GM19023 (cell line): ENCODE measurements at regions not wholly inside any gene's neighbourhood (a gene's known extent, or its start where the extent isn't known, plus 50 kb on each side); places are given as distances from the start of the nearest gene placed in this dataset.

Experiments used
- ATAC-seq: cut with Tn5 transposase; IDR thresholded peaks from one replicate; pipeline ENCODE4 v1.9.1; 2021; ENCODE audit warnings: mild to moderate bottlenecking, moderate library complexity; ENCODE audit not compliant: unreplicated experiment

DNA sequence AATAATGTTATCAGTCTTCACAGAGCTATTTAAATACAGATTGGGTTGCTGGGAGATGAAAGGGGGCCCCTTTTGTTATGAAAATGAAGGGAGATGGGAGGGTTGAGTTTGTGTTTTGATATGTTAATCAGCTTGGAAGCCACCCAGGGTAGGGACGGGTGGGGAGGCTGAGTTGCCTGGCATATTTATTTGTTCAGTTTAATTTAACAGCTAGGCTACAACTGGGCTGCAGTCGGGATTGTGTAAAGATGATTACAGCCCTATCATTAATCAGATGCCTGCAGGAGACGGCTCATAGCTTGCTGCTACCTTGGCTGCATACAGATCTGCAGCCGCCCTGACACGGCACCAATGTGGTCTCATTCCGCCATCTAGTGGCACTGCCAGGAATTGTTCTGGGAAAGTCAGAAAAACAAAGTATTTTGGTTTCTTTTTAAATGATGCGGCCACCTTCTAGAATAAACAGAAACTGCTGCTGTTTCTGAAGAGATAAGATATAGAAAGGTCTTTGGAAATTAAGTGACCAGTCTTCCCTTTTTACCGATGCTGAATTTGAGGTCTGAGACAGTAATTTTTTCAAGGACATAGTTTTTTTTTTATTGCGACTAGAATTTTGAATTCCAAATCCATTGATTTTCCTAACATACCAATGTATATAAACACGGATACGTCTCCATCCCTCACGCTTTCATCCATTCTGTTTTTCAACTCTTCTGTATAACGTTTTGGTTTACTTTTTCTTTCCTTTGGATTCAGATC is 458.0 kb upstream of the ASIC2 start:
- ATAC-seq: no peak

DNA sequence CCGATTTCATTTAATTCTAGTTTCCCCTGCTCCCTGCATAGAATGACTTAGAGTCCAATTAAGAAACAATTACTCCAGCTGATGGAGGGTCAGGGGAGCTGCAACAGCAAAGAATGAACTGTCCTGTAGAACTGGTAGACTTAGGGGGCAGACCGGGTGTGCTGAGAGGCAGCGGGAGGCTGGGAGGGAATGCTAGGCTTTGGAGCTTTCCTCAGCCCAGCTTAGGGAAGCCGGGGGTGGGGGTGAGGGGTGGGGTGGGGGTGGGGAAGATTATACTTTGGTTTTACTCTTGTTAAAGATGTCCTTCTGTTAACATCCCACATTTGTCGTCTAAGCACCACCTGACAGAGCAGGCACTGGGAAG is 458.6 kb upstream of the ASIC2 start:
- no peak for ATAC-seq

DNA sequence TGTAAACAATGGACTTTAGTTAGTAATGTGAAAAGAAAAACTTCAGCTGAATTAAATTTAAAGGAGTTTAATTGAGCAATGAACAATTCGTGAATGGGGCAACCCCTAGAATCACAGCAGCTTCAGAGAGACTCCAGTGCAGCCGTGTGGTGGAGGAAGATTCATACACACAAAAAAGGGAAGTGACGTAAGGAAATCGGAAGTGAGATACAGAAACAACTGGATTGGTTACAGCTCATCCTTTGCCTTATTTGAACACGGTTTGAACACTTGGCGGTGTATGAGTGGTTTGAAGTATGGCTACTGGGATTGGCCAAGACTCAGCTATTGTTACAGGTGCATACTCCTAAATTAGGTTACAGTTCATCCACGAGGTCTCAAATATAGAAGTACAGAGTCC is 460.4 kb upstream of the ASIC2 start:
- no peak for ATAC-seq

DNA sequence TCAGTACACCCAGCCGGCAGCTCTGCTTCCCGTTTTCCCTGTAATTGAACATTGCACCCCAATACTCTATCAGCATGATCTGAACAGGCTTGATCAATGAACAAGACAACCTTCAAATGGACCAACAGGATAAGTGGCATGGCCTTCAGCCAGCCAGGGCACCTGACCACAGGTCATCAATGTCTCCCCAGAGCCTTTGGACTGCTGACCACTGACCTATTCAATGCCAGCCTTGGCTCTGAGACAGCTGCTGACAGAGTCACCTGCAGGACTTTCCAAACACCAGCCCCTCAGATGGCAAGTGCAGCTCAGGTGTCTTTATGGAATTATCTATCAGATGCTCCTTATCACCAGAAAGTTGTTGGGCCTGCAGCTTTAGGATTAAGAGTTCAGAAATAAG is 462.9 kb upstream of the ASIC2 start:
- no peak for ATAC-seq

DNA sequence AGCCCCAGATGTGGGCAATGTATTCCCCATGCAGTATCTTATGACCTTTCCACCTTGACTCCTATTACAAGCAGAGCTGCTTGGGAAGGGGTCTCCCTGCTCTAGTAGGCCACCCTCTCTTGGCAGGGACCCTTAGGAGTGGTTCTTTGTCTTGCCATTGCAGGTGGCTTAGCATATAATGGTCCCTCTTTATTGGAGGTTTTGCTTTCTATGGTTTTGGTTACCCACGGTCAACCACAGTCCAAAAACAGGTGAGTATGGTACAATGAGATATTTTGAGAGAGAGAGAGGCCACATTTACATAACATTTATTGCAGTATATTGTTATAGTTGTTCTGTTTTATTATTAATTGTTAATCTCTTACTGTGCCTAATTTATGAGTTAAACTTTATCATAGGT is 472.8 kb upstream of the ASIC2 start:
- no peak for ATAC-seq

DNA sequence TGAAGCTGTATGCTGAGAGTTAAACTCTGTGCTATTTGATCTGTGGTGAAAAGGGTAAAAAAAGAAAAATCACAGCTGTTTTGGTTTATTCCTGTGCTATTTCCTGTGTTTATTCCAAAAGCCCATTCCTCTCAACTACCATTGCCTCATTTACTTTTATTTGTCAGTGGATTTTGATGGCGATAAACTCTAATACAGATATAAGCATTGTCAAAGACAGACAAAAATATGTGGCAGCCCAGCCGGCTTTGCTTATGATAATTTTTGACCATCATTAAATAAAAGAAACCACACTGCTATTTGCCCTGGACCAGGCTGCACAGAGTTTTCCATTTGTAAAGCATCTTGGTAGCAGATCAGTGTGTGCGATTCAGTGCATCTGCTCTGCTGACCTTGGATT is 473.6 kb upstream of the ASIC2 start:
- ATAC-seq: no peak

DNA sequence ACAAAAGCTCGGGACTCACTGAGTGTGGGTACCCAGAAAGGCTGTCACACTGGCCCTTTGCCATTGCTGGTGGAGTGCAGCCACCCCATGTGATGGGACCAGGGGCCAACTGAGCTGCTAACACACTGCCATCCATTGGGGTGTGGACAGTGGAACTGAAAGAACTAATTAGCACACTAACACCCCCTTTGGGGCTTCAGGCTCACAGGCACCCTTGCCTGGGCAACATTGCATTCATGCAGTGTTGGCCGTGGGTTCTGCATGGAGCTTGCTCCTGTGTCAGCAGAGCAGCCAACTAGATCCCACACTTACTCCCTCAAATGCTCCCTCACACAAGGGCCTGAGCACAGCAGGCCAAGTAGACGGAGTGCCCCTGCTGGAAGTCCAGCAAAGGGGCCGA is 476.0 kb upstream of the ASIC2 start:
- ATAC-seq: no peak

DNA sequence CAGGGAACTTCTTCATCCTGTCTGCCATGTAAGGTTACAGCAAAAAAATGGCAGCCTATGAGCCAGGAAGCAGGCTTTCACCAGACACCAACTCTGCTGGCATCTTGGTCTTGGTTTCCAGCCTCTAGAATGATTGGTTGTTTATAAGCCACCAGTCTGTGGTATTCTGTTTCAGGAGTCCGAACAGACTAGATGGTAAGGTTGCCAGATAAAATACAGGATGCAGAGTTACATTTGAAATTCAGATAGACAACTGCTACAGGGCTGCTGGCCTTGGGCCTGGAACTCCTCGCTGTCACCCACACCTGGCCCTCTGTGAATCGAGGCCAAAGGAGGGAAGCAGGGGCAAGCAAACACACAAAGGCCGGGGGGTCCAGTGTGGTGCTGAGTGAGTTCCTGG is 478.8 kb upstream of the CCL2 start:
- no peak for ATAC-seq

DNA sequence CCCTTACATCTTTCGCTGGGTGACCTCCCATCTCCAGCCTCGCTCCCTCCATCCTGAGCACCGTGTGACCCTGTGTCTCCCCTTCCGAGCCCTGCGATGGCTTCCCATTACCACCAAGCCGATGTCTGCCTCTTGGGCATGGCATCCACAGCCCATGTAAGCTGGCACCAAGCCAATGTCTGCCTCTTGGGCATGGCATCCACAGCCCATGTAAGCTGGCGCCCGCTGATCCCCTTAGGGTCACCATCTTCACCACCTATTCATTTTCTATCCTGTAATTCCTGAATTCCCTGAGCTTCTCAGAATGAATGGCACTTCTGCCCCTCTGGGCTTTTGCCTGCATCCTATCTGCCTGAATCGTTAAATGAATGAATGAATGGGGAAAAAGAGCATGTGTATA is 478.2 kb upstream of the CCL2 start:
- no peak for ATAC-seq

DNA sequence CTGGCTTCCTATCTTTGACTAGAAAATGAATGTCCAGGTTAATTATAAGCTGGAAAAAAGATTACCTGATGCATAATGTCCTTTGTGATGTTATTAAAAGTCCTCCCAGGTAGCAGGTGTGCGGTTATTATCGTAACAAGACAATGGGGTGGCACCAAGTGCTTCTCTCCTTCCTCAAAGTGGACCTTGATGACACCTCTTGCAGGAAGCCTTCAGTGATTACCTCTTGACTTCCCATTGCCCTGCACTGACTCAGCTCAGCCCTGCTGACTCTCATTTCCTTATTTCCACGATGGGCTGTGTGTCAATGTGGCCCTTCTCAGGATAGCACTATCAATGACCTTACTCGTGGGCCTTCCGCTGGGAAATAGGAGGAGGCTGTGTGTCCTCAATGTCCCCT is 477.4 kb upstream of the CCL2 start:
- no peak for ATAC-seq

DNA sequence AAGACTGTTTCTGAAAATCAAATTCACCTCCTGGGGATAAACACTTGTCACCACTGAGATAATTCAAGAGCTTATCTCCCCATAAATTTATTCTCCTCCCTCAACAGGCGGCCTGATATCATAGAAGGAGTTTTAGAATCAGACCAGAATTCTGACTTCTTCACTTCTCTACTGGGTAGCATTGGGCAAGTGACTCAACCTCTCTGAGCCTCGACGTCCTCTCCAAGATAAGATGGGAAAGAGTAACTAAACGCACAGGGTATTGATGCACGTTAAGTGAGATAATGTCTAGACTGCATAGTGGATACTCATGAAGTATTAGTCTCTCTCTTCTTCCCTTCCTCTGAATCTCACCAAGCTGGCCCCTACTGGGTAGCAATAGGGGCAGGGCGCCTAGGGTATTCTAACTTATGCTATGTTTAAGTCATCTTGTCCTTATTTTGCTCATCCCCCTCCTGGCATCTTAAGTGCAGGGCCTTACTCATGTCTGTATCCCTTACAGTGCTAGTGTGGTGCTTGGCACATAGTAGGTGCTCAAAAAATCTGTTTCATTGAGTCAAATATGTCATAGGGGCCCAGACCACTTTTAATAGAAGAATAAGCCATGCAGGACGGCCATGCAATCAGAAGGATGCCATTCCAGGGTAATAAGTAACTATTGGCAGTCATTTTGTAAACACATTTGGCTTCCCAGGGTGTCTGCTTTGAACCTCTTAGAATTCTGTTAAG is 476.4 kb upstream of the CCL2 start:
- no peak for ATAC-seq

DNA sequence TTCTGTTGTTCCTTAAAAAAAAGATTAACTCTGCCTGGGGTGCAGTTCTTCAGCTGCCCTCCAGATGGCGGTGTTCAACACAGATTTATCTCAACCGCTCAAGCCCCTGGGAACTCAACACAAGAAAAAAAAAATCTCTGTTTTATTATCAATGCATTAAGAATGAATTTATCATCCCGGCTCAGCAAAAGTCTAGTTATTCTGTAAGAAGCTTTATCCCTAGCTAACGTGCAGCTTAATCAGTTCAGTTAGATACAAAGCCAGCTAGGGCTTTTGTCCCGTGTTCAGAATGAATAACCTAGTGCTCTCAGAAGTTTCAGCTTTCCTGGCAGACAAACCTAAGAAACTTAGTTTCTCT is 475.9 kb upstream of the CCL2 start:
- no peak for ATAC-seq

DNA sequence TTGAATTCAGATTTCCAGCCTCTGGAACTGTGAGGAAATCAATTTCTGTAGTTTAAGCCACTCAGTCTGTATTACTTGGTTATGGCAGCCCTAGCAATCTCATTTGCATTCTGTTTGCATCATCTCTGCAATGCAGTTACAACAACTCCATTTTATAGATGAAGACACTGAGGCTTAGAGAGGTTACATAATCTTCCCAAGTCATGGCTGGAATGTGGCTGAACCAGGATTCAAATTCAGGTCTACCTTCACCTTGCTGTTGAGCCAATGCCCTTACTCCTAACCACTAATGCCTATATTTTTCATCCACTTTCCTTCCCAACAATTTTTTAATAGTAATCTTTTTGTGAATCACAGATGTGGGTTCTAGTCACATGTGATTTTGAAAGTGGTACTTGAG is 469.8 kb upstream of the CCL2 start:
- no peak for ATAC-seq

DNA sequence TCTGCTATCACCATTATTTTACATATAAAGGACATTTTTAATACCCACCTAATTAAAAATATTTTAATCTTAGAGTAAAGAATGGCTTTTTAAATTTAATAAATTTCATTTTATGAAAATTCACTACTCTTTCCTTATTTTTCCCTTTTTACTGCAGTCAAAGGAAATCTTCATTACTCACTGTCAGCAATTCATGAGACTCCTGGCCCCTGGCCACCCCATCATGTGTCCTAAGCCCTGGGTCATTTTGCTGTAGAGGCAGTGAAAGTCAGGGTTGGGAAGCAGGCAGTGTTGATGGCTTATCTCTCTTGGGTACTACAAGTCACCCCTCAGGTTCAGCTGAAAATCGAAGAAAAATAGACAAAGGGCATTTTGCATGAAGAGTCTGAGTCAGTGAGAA is 468.6 kb upstream of the CCL2 start:
- no peak for ATAC-seq

DNA sequence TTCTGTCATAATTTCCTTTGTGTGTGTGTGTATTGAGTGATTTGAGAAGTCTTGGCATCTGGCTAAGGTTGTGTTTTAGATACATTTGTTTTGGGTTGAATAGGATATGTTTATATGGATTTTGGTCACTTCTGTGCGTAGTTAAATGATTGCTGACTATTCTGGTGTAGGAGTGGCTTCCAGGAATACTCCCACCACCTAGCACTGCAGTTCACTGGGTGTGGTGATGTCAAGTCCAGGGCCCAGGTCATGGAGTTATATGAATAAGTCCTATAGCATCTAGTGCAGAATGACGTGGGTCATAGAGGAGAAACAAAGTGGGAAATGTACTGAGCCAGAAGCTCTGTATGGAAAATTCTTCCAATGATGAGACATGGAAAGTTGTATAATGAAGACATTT is 465.4 kb upstream of the CCL2 start:
- ATAC-seq: no peak

DNA sequence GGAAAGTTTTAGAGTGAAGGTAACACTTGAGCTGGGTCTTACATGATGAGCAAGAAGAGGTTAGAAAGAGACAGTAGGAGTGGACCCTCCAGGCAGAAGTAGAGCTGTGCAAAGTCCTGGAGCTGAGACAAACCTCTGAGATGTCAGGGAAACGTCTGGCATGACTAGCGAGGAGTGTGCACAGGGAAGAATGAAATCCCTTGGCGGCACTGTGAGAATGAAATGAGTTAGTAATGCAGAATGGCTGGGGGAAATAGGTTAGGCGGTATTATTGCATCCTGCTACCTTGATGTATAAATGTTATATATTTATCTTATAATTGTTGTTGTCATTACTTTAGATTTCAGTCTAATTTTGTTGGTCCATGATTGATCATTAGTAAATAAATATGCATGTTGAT is 457.9 kb upstream of the CCL2 start:
- ATAC-seq: no peak

DNA sequence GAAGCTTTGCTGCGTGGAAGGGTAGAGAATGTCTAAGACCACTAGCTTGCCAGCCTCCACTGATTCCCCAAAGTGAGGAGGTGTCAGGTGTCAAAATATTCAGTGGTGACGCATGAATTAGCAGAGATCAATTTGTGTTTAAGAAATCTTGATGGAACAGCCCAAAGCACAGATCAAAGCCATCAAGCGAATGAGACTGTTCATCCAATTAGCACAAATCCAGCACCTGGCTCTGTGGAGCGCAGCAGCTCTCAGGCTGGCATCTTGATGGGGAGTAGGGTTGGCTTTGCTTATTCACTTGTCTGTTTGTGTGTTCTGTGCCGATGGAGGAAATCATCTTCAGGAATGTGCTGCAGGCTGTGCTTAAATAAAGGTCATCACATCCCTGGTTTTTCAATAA is 456.8 kb upstream of the CCL2 start:
- no peak for ATAC-seq

DNA sequence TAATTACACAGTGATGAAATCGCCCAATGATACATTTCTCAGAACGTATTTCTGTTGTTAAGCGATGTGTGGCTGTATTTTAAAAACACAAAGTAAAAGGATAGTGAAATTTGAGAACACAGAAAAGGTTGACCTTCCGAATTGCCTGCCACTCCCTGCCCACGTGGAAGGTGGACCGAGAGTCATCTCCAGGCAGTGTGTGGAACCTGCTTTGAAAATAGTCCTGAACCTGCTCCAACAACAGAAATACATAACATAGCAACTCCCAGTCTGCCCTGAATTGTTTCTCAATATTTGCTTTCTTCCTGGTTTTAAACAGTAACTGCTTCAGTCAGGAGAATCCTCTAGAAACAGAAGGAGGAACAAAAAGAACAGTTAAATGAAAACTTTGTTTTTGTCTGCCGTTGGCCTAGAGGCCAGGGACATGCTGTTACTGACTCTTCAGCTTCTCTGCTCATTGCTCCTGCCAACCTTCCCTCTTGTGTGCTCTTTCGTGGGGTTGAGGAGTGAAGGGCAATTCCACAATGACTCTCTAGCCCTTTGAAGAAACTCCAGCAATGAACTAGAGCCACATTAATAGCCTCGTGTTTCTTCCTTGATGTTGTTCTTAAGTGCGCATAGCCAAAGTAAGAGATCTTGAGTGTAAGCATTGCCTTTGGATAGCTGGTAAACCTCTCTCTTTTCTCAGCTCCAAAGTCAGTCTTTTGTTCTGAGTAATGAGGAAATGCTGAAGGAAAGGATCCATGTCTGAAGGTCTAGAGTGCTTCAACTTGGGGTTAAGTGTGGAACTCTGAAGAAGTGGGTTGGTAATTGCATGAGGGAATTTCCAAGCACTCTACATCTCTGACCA is 452.5 kb upstream of the CCL2 start:
- no peak for ATAC-seq

DNA sequence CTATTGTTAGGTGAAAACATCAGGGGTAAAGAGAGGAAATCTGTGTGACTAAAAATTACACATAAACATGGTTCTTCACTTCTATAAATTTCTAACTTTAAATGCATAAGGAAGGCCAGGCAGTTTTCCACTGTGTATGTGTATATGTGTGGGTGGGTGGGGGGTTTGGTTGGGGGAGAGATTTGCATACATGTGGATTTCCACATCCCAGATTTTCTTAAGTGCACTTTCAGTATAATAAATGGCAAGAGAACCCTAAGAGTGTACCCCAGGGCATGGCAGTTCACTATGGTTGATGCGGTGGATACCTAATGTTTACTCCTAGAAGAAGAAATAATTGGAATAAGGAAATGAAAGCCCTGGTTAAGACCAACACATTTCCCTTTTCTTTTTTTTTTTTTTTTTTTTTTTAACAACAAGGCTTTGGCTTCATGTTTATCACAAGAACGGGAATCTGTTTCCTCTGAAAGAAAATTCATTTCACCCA is 451.8 kb upstream of the CCL2 start:
- no peak for ATAC-seq

DNA sequence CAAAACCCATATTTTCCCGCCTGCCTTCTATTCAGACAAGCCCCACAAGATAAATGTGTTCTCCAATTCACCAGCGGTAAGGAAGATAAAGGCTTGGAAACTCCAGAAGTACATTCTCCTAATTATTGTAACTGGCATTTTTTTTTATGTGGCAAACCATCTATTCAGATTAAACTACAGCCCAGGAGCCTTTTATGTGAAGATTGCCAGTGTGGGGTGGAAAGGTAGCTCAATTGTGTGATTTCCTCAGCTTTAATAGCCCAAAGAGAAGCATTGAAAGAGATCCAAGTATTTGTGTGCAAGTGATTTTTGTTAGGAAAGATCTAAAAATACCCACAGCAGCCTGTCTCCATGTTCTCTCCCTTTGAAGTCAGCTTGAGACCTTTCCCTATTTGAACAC is 451.4 kb upstream of the CCL2 start:
- no peak for ATAC-seq

DNA sequence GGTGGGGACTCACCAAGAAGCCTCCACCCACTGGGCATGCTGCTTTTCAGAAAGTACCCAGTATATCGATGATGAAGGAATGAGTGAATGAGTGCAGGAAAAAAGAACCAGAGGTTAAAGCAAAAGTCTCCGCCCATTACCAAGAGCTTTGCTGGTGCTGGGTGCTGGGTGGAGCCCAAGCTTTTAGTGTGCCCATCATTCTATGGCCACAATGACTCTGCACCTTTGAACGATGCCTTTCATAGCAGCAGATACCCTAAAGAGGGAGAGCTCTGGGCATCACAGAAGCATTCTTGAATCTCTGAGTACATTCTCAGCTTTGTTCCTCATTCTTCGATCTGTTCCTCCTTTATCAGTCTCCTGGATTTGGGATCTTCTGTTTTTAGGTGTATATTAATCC is 450.7 kb upstream of the CCL2 start:
- no peak for ATAC-seq

DNA sequence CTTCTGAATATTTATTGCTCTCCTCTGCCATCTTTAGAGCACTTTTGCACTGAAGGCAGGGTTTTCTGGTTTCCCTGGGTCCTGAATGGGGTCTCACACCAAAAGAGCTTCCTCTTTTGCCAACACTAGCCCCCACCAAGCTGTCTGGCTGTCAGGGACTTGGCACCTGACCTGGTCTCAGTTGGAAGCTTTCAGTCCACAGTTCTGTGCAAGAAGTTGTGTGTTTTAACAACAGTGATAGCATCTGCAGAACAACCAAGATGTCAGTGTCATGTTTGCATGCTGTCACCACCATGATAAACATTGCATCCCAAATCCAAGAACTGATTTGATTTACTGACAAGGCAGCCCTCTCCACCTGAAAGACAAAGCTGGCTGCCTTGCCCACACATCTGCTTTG is 448.5 kb upstream of the CCL2 start:
- no peak for ATAC-seq
